ENCODE measurements at regions not wholly inside any gene's neighbourhood (a gene's known extent, or its start where the extent isn't known, plus 50 kb on each side); places are given as distances from the start of the nearest gene placed in this dataset.
A peak's percentile ranks its signal among the peaks of the same experiment; 100 is the strongest.

DNA sequence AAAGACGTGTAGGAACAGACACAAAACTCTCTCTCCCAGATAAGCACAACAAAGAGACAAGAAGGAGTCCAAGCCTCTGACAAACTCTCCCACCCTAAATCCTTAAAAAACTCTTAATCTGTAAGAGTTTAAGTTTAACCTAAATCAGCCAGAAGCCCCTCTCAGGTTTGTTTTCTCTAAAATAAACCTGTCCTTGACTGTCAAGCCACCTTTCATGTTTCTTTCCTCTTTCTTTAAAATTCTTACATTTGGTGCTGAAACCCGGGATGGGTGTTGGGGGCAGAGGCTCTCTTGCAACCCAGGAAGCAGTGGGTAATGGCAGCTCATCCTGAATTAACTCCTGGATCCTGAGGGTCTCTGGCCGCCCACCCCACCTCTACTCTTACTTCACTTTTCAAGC lies 107.8 kb upstream of the TENT5D start:
- no peak for ATAC-seq
- DNase-seq = no peak

DNA sequence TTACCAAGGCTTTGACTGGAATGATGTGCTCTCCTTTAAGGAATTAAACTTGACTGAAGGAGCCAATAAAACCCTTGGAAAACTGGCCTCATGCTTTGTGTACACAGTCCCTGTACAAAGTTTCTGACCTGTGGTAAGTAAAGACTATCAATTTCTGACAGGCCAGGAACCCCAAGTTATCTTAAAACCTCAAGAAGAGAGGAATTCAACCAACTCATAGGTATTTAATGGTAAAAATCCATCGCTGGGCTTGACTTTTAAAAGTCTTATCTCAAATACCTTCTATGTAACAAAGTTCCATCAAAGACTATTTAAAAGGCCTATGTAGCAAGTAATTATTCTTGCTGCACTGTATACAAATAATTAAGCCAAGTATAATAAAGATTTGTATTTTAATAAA lies 103.7 kb upstream of the TENT5D start:
- ATAC-seq (no peak), DNase-seq (no peak)

DNA sequence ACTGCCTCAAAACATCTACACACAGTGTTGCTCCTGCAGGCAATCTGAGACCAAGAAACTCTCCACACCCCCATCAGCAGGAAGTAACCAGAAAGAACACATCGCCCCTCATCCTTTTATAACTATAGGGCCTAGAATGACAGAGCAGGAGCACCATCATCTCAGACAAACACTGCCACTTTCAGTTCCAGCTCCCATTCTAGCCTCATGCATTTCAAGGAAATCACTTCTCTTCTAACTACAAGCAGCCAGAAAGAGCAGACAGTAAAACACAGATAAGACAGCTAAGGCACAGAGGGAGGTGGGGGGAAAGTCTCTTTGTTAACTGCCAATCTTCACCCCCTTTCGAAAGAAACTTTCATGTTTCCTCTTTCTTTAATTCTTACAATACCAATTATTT lies 102.6 kb upstream of the TENT5D start:
- ATAC-seq (no peak), DNase-seq (no peak)

DNA sequence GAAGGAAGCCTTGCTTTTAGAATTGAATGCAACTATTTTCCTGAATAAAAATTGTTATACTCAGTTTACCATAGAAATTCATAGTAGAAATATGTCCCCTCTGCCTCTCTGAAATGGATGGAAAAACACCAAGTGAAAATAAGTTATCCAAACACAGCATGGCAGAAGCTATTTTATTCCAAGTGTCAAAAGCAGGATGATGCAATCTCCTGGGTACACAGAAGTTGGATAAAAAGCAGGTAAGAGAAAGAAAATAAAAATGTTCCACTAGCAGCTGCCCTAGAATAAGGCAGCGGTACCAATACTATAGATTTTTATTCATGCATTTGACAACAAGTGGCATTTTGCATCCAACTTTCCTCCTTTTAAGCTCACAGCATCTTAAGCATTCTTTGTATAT lies 89.0 kb upstream of the TENT5D start:
- DNase-seq (no peak), ATAC-seq (no peak)

DNA sequence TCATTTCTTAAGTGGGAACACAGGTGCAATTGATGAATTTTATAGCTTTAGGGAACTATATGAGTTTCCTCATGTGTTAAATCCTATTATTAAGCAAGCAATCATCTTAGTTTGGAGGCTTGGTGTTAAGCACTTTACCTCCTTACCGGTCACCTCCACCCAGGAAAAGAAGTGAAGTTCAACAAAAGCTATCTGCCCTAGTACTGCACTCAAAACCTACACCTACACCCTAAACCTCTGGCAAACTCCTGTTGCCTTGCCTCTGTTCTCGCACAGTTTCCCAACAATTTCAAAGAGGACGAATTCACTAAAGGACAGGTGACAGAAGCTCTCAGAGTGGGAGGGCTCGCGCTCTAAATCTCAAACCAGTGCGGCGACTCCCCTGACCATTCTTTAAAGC lies 85.7 kb upstream of the TENT5D start:
- ATAC-seq (no peak), DNase-seq (no peak)

DNA sequence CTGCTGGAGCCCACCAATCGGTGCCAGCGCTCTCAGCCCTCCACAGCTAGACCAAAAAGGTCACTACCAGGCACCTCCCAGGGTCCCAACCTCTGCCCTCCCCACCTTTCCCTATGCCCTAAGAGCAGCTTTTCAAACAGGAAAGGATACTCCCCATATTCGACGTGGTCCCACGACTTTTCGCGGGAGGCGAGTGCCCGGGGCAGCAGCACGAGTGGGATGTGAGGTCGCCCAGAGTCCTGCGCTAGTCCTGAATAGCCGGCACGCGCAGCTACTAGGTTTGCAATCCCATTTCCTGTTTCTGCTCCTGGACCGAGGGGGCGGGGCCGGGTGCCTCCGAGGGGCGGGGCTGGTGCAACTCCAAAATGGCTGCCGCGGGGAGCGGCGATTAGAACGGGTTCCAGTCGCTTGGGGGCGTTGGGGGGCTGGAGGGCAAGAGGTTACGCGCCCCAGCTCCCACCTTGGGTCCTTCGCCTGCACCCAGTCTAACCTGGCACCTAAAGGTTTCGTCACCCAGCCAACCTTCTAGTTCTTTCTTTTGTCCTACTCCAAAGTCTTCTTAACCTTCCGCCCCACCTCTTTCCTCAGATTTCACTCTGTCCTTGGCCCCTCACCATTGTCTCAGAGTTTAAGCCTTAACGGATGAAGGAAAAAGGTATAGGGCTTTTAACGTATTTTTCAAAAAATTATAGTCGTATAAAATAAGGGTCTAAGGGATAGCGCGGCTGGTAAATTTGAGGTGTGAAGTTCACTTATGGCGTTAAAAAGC lies 85.0 kb upstream of the TENT5D start:
- peak; percentile 37 for DNase-seq
- ATAC-seq = no peak

DNA sequence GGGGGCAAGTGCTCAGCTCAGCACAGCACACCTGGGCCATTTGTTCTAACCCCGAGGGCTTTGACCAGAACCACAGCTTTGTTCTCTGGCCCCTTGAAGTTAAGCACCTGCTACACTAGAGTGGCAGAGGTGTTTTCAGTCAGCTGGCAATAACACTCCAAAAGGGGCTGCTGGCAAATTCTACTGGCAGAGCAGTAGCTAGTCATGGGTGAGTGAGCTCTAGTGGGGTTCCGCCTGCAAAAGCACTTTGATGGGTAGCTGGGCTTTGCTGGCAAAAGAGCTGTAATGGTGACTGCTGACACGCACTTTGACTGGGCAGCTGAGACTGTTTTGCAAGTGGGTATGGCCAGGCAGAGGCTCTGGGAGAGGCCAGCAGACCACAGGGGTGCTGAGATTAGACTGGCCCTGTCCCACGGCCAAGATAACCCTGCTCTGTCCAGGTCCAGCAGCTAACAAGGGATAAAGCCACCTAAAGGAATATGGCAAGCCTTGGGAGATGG lies 65.2 kb upstream of the TENT5D start:
- ATAC-seq = no peak
- no peak for DNase-seq

Measured in stimulated activated naive CD8-positive, alpha-beta T cell treated with anti-CD3 and anti-CD28 coated beads, Interleukin-15, Interleukin-2, amounts not matched to agents 100 U/mL and 50 U/mL, for 24 hours (primary cell).